Heart left ventricle (tissue), 13 donors: ENCODE measurements at regions not wholly inside any gene's neighbourhood (a gene's known extent, or its start where the extent isn't known, plus 50 kb on each side); places are given as distances from the start of the nearest gene placed in this dataset.

Experiments
- POLR2A ChIP-seq, 2 donors: fragments of 450-650 bp; IDR thresholded peaks; one replicate each; pipeline ENCODE4 v1.6.1; 2017; ENCODE audit warnings: antibody characterized with exemption in 2 of 2, mild to moderate bottlenecking in 2 of 2, moderate library complexity in 2 of 2
- TF ChIP-seq, protein P1 (sequence below), 12 donors: fragments of 200-600 bp; sonication (generic) in 4 of 12; IDR thresholded peaks; one replicate each; pipeline versions ENCODE4 v1.5.0 to v1.8.0; 2018 to 2022; ENCODE audit warnings: antibody characterized with exemption in 12 of 12, mild to moderate bottlenecking in 5 of 12
- donor health status: ischemic (EF 13 %, LVEDD 7.1; RV severe dilation, severe dysfunction).
- donor health status: DM: no; HTN: yes; CAD: no.
- donor health status: DM: no; HTN: no; CAD: no.
- donor health status: ischemic (EF 25% LVEDD 6.9; RV normal size, moderate dysfunction).
- donor health status: ischemic (EF 25% LVEDD 5.7; RV mildly dilated, moderate dysfunction).
- donor health status: ischemic (EF 35%, LVEDD 5.7; RV mildly dilated, moderate dysfunction).
- donor health status: nonischemic (EF 11% LVEDD 7.7; RV severe dilation, severe dysfunction).
- donor health status: DM: yes; HTN: yes; CAD: no.
- donor health status: PGD.
- donor health status: ischemic (EF 29% LVEDD 5.4; RV normal size, mild dysfunction).
- donor health status: nonischemic (EF 23%, LVEDD 6.1; RV moderate dilation, normal function).

DNA sequence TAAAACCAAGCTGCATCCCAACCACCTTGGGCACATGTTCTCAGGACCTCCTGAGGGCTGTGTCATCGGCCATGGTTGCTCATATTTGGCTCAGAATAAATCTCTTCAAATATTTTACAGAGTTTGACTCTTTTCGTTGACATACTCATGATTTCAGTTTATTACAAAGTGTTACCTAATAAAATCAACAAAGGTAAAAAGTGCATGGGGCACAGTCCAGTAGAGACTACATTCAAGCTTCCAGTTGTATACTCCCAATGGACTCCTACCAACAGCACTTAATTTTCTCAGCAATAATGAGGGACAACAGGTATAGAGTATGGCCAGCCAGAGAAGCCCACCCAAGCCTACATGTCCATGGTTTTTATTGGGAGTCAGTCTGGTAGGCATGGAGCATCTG lies 347.9 kb upstream of the FAT3 start:
- TF ChIP-seq, protein P1, sequence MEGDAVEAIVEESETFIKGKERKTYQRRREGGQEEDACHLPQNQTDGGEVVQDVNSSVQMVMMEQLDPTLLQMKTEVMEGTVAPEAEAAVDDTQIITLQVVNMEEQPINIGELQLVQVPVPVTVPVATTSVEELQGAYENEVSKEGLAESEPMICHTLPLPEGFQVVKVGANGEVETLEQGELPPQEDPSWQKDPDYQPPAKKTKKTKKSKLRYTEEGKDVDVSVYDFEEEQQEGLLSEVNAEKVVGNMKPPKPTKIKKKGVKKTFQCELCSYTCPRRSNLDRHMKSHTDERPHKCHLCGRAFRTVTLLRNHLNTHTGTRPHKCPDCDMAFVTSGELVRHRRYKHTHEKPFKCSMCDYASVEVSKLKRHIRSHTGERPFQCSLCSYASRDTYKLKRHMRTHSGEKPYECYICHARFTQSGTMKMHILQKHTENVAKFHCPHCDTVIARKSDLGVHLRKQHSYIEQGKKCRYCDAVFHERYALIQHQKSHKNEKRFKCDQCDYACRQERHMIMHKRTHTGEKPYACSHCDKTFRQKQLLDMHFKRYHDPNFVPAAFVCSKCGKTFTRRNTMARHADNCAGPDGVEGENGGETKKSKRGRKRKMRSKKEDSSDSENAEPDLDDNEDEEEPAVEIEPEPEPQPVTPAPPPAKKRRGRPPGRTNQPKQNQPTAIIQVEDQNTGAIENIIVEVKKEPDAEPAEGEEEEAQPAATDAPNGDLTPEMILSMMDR (IDR thresholded peaks at IDR 0.05): no peak
- no peak for TF ChIP-seq POLR2A (IDR thresholded peaks at IDR 0.05)
